Liver (tissue), 3 donors: ENCODE measurements at regions not wholly inside any gene's neighbourhood (a gene's known extent, or its start where the extent isn't known, plus 50 kb on each side); places are given as distances from the start of the nearest gene placed in this dataset.

Experiments
- EGR1 ChIP-seq, 2 donors: IDR thresholded peaks; 2 replicates each; pipeline ENCODE4 v1.6.1; 2016 to 2018; ENCODE audit warnings: antibody characterized with exemption in 2 of 2, low read depth in 2 of 2
- FOXA1 ChIP-seq: IDR thresholded peaks from 2 replicates; pipeline ENCODE4 v1.6.1; 2016; ENCODE audit warnings: antibody characterized with exemption
- NR2F2 ChIP-seq: IDR thresholded peaks from 2 replicates; pipeline ENCODE4 v1.6.1; 2016; ENCODE audit warnings: antibody characterized with exemption
- RAD21 ChIP-seq, 2 donors: IDR thresholded peaks; 2 replicates each; pipeline ENCODE4 v1.6.1; 2016; ENCODE audit warnings: antibody characterized with exemption in 2 of 2, mild to moderate bottlenecking in 2 of 2
- REST ChIP-seq: IDR thresholded peaks from 2 replicates; pipeline ENCODE4 v1.6.1; 2016; ENCODE audit warnings: antibody characterized with exemption, mild to moderate bottlenecking
- TAF1 ChIP-seq: conservative IDR thresholded peaks from 2 replicates; pipeline ENCODE4 v1.6.1; 2016; ENCODE audit warnings: antibody characterized with exemption, mild to moderate bottlenecking
- YY1 ChIP-seq: IDR thresholded peaks from 2 replicates; pipeline ENCODE4 v1.6.1; 2016; ENCODE audit warnings: antibody characterized with exemption, mild to moderate bottlenecking
- ZBTB33 ChIP-seq: IDR thresholded peaks from 2 replicates; pipeline ENCODE4 v1.6.1; 2016; ENCODE audit warnings: antibody characterized with exemption
- TF ChIP-seq, protein P1 (sequence below): fragments of 150-350 bp; IDR thresholded peaks from 2 replicates; pipeline ENCODE4 v1.5.1; 2017; ENCODE audit warnings: improper control_type of control experiment, low read depth, low read length; ENCODE audit not compliant: missing input control
- donor health status: healthy.
- donor health status: healthy.

- TF ChIP-seq, protein P1, sequence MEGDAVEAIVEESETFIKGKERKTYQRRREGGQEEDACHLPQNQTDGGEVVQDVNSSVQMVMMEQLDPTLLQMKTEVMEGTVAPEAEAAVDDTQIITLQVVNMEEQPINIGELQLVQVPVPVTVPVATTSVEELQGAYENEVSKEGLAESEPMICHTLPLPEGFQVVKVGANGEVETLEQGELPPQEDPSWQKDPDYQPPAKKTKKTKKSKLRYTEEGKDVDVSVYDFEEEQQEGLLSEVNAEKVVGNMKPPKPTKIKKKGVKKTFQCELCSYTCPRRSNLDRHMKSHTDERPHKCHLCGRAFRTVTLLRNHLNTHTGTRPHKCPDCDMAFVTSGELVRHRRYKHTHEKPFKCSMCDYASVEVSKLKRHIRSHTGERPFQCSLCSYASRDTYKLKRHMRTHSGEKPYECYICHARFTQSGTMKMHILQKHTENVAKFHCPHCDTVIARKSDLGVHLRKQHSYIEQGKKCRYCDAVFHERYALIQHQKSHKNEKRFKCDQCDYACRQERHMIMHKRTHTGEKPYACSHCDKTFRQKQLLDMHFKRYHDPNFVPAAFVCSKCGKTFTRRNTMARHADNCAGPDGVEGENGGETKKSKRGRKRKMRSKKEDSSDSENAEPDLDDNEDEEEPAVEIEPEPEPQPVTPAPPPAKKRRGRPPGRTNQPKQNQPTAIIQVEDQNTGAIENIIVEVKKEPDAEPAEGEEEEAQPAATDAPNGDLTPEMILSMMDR, result no peak
- TF ChIP-seq REST (no peak), TAF1 (no peak), YY1 (no peak), EGR1 (IDR thresholded peaks at IDR 0.05; ENCODE audit: low read depth in 2 of 2) (no peak), FOXA1 (no peak), ZBTB33 (no peak), RAD21 (IDR thresholded peaks at IDR 0.05) (no peak), NR2F2 (no peak)
These were observed 95.9 kb upstream of the C1QTNF7 start for GRCh38 chr4:15331930-15332329.
